ENCODE measurements at regions not wholly inside any gene's neighbourhood (a gene's known extent, or its start where the extent isn't known, plus 50 kb on each side); places are given as distances from the start of the nearest gene placed in this dataset.

GRCh38 chr6:154895841-154896240 lies 99.3 kb upstream of the TIAM2 start (continued):
- no peak for TF ChIP-seq FOXP4 (CRISPR knock-in tag; IDR thresholded peaks at IDR 0.05; ENCODE audit: borderline replicate concordance)
- no peak for TF ChIP-seq ILK (tag; IDR thresholded peaks at IDR 0.05; ENCODE audit: borderline replicate concordance, low read depth)
- TF ChIP-seq ZNF644 (tag; IDR thresholded peaks at IDR 0.05; ENCODE audit: low read depth) = no peak

GRCh38 chr6:154898821-154899220 lies 96.3 kb upstream of the TIAM2 start:
- intact Hi-C loops (cut with micrococcal nuclease) (no loop called here), in situ Hi-C loops (cut with MboI) (no loop called here)
- WGBS (ENCODE audit: insufficient coverage, low coverage, missing lambda C conversion rate) = 92% methylated on average over 4 of the region's 4 CpGs
- no peak overlapping the region for H3K4me2 ChIP-seq (ENCODE audit: insufficient read depth, low read length)
- H3K79me2 ChIP-seq (ENCODE audit: control insufficient read depth, insufficient read depth, low read length) = no peaks in the 10 kb centered on the region
- FAIRE-seq (no peak), DNase-seq (ENCODE audit: extremely low read depth in 1 of 4, low spot score in 3 of 4) (no peak), ATAC-seq (no peak)
- no peaks in the 10 kb centered on the region for H3K27me3 ChIP-seq (ENCODE audit: control insufficient read depth in 2 of 2, insufficient read depth in 2 of 2, low read length in 2 of 2)
- no peak overlapping the region for H3K9ac ChIP-seq (ENCODE audit: insufficient read depth in 1 of 2, low read depth in 2 of 2, low read length in 2 of 2)
- no peak overlapping the region for H3K4me3 ChIP-seq
- no TSS peak for BruUV-seq (replicated peaks)
- H3K9me1 ChIP-seq (ENCODE audit: control insufficient read depth, insufficient read depth, low read length) = no peaks in the 10 kb centered on the region
- no peak for TF ChIP-seq UBTF (IDR thresholded peaks at IDR 0.05; ENCODE audit: borderline replicate concordance in 1 of 2, low read depth in 2 of 2, low read length in 2 of 2)
- no peak for TF ChIP-seq CEBPZ (IDR thresholded peaks at IDR 0.05; ENCODE audit: borderline replicate concordance, low read depth, low read length)
- no peak for TF ChIP-seq HCFC1 (IDR thresholded peaks at IDR 0.05; ENCODE audit: low read depth, low read length)
- no peak for TF ChIP-seq PTTG1 (tag; IDR thresholded peaks at IDR 0.05; ENCODE audit: low read depth)
- TF ChIP-seq MCM7 (IDR thresholded peaks at IDR 0.05) = no peak
- no peaks in the 10 kb centered on the region for H3K36me3 ChIP-seq (ENCODE audit: control insufficient read depth, insufficient read depth, low read length)
- H4K20me1 ChIP-seq (replicated peaks; ENCODE audit: control insufficient read depth, insufficient read depth, low read length) = no peaks in the 10 kb centered on the region
- no peak overlapping the region for H2AFZ ChIP-seq (ENCODE audit: low read depth, low read length)
- ChIA-PET POLR2A (interaction anchor here (0.7 to 1.3 kb wide), 4 partner anchors 8 to 34 kb away, joined by 3 to 6 read pairs (median 4); no protein-coding TSS in a partner anchor), CTCF (ENCODE audit: low intra/inter-chr PET ratio) (no interaction called here)
- no peaks in the 10 kb centered on the region for H3K9me3 ChIP-seq (replicated peaks; ENCODE audit: control insufficient read depth, insufficient read depth, low read depth, low read length)
- H3K4me1 ChIP-seq (replicated peaks in 1 of 2; ENCODE audit: control insufficient read depth in 2 of 2, insufficient read depth in 2 of 2, low read length in 2 of 2) = no peaks in the 10 kb centered on the region
- H3K27ac ChIP-seq (ENCODE audit: extremely low read depth, low read depth, low read length) = no peak overlapping the region

Data from K562 (cell line).